Hepatocyte (in vitro differentiated cells): ENCODE measurements at regions not wholly inside any gene's neighbourhood (a gene's known extent, or its start where the extent isn't known, plus 50 kb on each side); places are given as distances from the start of the nearest gene placed in this dataset.
"Not testable (repeated sequence)": the region's sequence is repeated elsewhere in the genome, so short reads cannot be mapped to it uniquely, and the experiment has no call there.

Source experiments
- DNase-seq: peaks from one replicate; pipeline ENCODE4 v3.0.0-alpha.2; 2016; ENCODE audit warnings: low spot score
- H2AFZ ChIP-seq: fragments of 200-600 bp; sonication (generic); 2 replicates; pipeline ENCODE4 v1.6.0; 2016; ENCODE audit warnings: antibody characterized with exemption, mild to moderate bottlenecking
- H3K27ac ChIP-seq: fragments of 200-600 bp; sonication (generic); 2 replicates; pipeline ENCODE4 v1.5.1; 2016; ENCODE audit warnings: mild to moderate bottlenecking
- H3K27me3 ChIP-seq: fragments of 200-600 bp; sonication (generic); 2 replicates; pipeline ENCODE4 v1.6.1; 2016
- H3K36me3 ChIP-seq: fragments of 200-600 bp; sonication (generic); replicated peaks from 2 replicates; pipeline ENCODE4 v1.5.1; 2016; ENCODE audit warnings: low read depth; ENCODE audit not compliant: insufficient read depth
- H3K4me1 ChIP-seq: fragments of 200-600 bp; sonication (generic); 2 replicates; pipeline ENCODE4 v1.5.1; 2016; ENCODE audit warnings: mild to moderate bottlenecking, moderate library complexity; ENCODE audit not compliant: insufficient read depth
- H3K4me2 ChIP-seq: fragments of 200-600 bp; sonication (generic); 2 replicates; pipeline ENCODE4 v1.6.0; 2016
- H3K4me3 ChIP-seq: fragments of 200-600 bp; sonication (generic); 2 replicates; pipeline ENCODE4 v1.5.1; 2016; ENCODE audit warnings: mild to moderate bottlenecking
- H3K79me2 ChIP-seq: fragments of 200-600 bp; sonication (generic); 2 replicates; pipeline ENCODE4 v1.6.0; 2017; ENCODE audit warnings: mild to moderate bottlenecking
- H3K9me2 ChIP-seq: fragments of 200-600 bp; sonication (generic); replicated peaks from 2 replicates; pipeline ENCODE4 v1.6.0; 2017; ENCODE audit warnings: mild to moderate bottlenecking; ENCODE audit not compliant: insufficient read depth
- H3K9me3 ChIP-seq: fragments of 200-600 bp; sonication (generic); 2 replicates; pipeline ENCODE4 v1.5.1; 2016; ENCODE audit warnings: low read depth, mild to moderate bottlenecking
- H4K20me1 ChIP-seq: fragments of 200-600 bp; sonication (generic); 2 replicates; pipeline ENCODE4 v1.6.0; 2016; ENCODE audit warnings: mild to moderate bottlenecking; ENCODE audit not compliant: insufficient read depth, poor library complexity, severe bottlenecking
- EZH2 ChIP-seq: fragments of 200-600 bp; sonication (generic); IDR thresholded peaks from 2 replicates; pipeline ENCODE4 v1.6.1; 2016; ENCODE audit warnings: antibody characterized with exemption, mild to moderate bottlenecking, borderline replicate concordance
- EZH2phosphoT487 ChIP-seq: fragments of 200-600 bp; sonication (generic); IDR thresholded peaks from one replicate; pipeline ENCODE4 v1.6.1; 2018; ENCODE audit warnings: antibody characterized with exemption, mild to moderate bottlenecking, low read depth, moderate library complexity; ENCODE audit not compliant: unreplicated experiment, severe bottlenecking
- WGBS: methylation state at CpG from one replicate; pipeline ENCODE4 v1.1.6; 2016; ENCODE audit warnings: low lambda C conversion rate; ENCODE audit errors: missing lambda C conversion rate; 5-methylcytosine and 5-hydroxymethylcytosine counted together
- TF ChIP-seq, protein P1 (sequence below): fragments of 200-600 bp; sonication (generic); IDR thresholded peaks from 2 replicates; pipeline ENCODE4 v1.5.1; 2016; ENCODE audit warnings: antibody characterized with exemption, mild to moderate bottlenecking; ENCODE audit not compliant: poor library complexity

GRCh38 chr4:149914119-149915115, 98.8 kb upstream of the IQCM start:
- H3K4me1 ChIP-seq: no peaks in the 10 kb centered on the region
- peak; percentile 78 for DNase-seq
- TF ChIP-seq EZH2 (no peak), EZH2phosphoT487 (no peak)
- TF ChIP-seq, protein P1, sequence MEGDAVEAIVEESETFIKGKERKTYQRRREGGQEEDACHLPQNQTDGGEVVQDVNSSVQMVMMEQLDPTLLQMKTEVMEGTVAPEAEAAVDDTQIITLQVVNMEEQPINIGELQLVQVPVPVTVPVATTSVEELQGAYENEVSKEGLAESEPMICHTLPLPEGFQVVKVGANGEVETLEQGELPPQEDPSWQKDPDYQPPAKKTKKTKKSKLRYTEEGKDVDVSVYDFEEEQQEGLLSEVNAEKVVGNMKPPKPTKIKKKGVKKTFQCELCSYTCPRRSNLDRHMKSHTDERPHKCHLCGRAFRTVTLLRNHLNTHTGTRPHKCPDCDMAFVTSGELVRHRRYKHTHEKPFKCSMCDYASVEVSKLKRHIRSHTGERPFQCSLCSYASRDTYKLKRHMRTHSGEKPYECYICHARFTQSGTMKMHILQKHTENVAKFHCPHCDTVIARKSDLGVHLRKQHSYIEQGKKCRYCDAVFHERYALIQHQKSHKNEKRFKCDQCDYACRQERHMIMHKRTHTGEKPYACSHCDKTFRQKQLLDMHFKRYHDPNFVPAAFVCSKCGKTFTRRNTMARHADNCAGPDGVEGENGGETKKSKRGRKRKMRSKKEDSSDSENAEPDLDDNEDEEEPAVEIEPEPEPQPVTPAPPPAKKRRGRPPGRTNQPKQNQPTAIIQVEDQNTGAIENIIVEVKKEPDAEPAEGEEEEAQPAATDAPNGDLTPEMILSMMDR: peak; percentile 71
- H3K36me3 ChIP-seq: no peaks in the 10 kb centered on the region
- no peak overlapping the region for H3K4me3 ChIP-seq
- H4K20me1 ChIP-seq: no peaks in the 10 kb centered on the region
- no peaks in the 10 kb centered on the region for H3K9me2 ChIP-seq
- H3K27ac ChIP-seq: no peak overlapping the region
- H2AFZ ChIP-seq: no peak overlapping the region
- H3K4me2 ChIP-seq: no peak overlapping the region
- 52% methylated on average over 7 of the region's 7 CpGs for WGBS
- no peaks in the 10 kb centered on the region for H3K27me3 ChIP-seq
- no peaks in the 10 kb centered on the region for H3K9me3 ChIP-seq
- no peaks in the 10 kb centered on the region for H3K79me2 ChIP-seq

GRCh38 chr4:149915735-149916134, 100.1 kb upstream of the IQCM start:
- 61% methylated on average over 15 of the region's 15 CpGs for WGBS
- not testable (repeated sequence) for H3K4me3 ChIP-seq, H3K27me3 ChIP-seq, H3K9me3 ChIP-seq, H3K27ac ChIP-seq, H3K9me2 ChIP-seq, H3K36me3 ChIP-seq, H3K4me2 ChIP-seq, H4K20me1 ChIP-seq, DNase-seq, H3K4me1 ChIP-seq, H2AFZ ChIP-seq, H3K79me2 ChIP-seq

GRCh38 chr4:149923736-149924135, 108.1 kb upstream of the IQCM start:
- Histone ChIP-seq H3K4me2 (no peak overlapping the region), H2AFZ (no peak overlapping the region), H3K9me2 (no peaks in the 10 kb centered on the region), H3K27ac (no peak overlapping the region), H3K4me1 (no peaks in the 10 kb centered on the region), H3K4me3 (no peak overlapping the region), H4K20me1 (no peaks in the 10 kb centered on the region), H3K27me3 (no peaks in the 10 kb centered on the region), H3K79me2 (no peaks in the 10 kb centered on the region), H3K9me3 (no peaks in the 10 kb centered on the region), H3K36me3 (no peaks in the 10 kb centered on the region)
- no peak for DNase-seq
- TF ChIP-seq EZH2: no peak
- no peak for TF ChIP-seq EZH2phosphoT487
- TF ChIP-seq, protein P1: no peak
- 92% methylated on average over 6 of the region's 6 CpGs for WGBS

- no peaks in the 10 kb centered on the region for H3K9me2 ChIP-seq
- WGBS: 82% methylated on average over 3 of the region's 3 CpGs
- no peak overlapping the region for H2AFZ ChIP-seq
- no peak overlapping the region for H3K4me3 ChIP-seq
- H3K4me2 ChIP-seq: no peak overlapping the region
- no peaks in the 10 kb centered on the region for H3K79me2 ChIP-seq
- no peaks in the 10 kb centered on the region for H3K36me3 ChIP-seq
- no peaks in the 10 kb centered on the region for H3K4me1 ChIP-seq
- H3K9me3 ChIP-seq: no peaks in the 10 kb centered on the region
- H3K27ac ChIP-seq: no peak overlapping the region
- no peaks in the 10 kb centered on the region for H3K27me3 ChIP-seq
- no peaks in the 10 kb centered on the region for H4K20me1 ChIP-seq
- no peak for DNase-seq
- TF ChIP-seq EZH2: no peak
- no peak for TF ChIP-seq EZH2phosphoT487
- TF ChIP-seq, protein P1: no peak
Observed at GRCh38 chr4:149927514-149927913, 111.9 kb upstream of the IQCM start.
